OCI-LY7 (cell line): ENCODE measurements at regions not wholly inside any gene's neighbourhood (a gene's known extent, or its start where the extent isn't known, plus 50 kb on each side); places are given as distances from the start of the nearest gene placed in this dataset.

Source experiments
- BruUV-seq: library from RNA; stranded (reverse); fragments of 400-500 nt; replicated peaks from 2 replicates; lab custom pipeline; 2021; lab: Mats Ljungman, UMichigan
- CTCF ChIA-PET: fragments of 300-600 bp; sonication (Branson Sonifier 250); formaldehyde crosslinking; loops from one replicate; lab custom pipeline; 2022; ENCODE audit warnings: antibody characterized with exemption; ENCODE audit not compliant: unreplicated experiment; lab: Charles Lee
- POLR2A ChIA-PET: fragments of 300-600 bp; sonication (Branson Sonifier 250); formaldehyde crosslinking; loops from one replicate; lab custom pipeline; 2022; ENCODE audit warnings: antibody characterized with exemption; lab: Charles Lee
- DNase-seq: peaks from one replicate; pipeline ENCODE4 v3.0.0-alpha.2; 2015; ENCODE audit warnings: low spot score
- H2AFZ ChIP-seq: fragments of 200-600 bp; sonication (generic), shearing (Covaris generic); 2 replicates; pipeline ENCODE4 v1.6.1; 2014; ENCODE audit warnings: mild to moderate bottlenecking, antibody characterized with exemption, low read length, moderate library complexity
- H3K27ac ChIP-seq: fragments of 200-600 bp; sonication (generic); 2 replicates; pipeline ENCODE4 v1.5.1; 2014; ENCODE audit warnings: mixed run types, low read depth, mild to moderate bottlenecking, moderate library complexity, low read length, inconsistent platforms; ENCODE audit not compliant: poor library complexity, severe bottlenecking
- H3K36me3 ChIP-seq: fragments of 200-600 bp; sonication (generic); 2 replicates; pipeline ENCODE4 v1.6.1; 2014; ENCODE audit warnings: mild to moderate bottlenecking, antibody characterized with exemption, low read length, moderate library complexity, mixed read lengths; ENCODE audit not compliant: insufficient read depth
- H3K4me1 ChIP-seq: fragments of 200-600 bp; sonication (generic); 2 replicates; pipeline ENCODE4 v1.5.1; 2014; ENCODE audit warnings: mild to moderate bottlenecking, low read length; ENCODE audit not compliant: insufficient read depth, poor library complexity, severe bottlenecking
- H3K4me2 ChIP-seq: fragments of 200-600 bp; sonication (generic); 2 replicates; pipeline ENCODE4 v1.6.1; 2014; ENCODE audit warnings: mild to moderate bottlenecking, low read length
- H3K4me3 ChIP-seq: fragments of 200-600 bp; sonication (generic); 2 replicates; pipeline ENCODE4 v1.5.1; 2014; ENCODE audit warnings: mild to moderate bottlenecking, low read depth, low read length; ENCODE audit not compliant: poor library complexity, severe bottlenecking
- H3K79me2 ChIP-seq: fragments of 200-600 bp; sonication (generic); 2 replicates; pipeline ENCODE4 v1.6.1; 2016; ENCODE audit warnings: low read depth, mild to moderate bottlenecking, low read length, moderate library complexity, mixed read lengths; ENCODE audit not compliant: insufficient read depth
- H3K9me2 ChIP-seq: fragments of 200-600 bp; sonication (generic); 2 replicates; pipeline ENCODE4 v1.6.1; 2016; ENCODE audit warnings: mild to moderate bottlenecking, low read length, mixed read lengths; ENCODE audit not compliant: insufficient read depth
- H3K9me3 ChIP-seq: fragments of 200-600 bp; sonication (generic); 2 replicates; pipeline ENCODE4 v1.6.1; 2014; ENCODE audit warnings: mild to moderate bottlenecking, mixed run types, low read length, mixed read lengths
- H4K20me1 ChIP-seq: fragments of 200-600 bp; sonication (generic); 2 replicates; pipeline ENCODE4 v1.6.1; 2014; ENCODE audit warnings: mild to moderate bottlenecking, antibody characterized with exemption, low read length, moderate library complexity, mixed read lengths; ENCODE audit not compliant: insufficient read depth
- EZH2phosphoT487 ChIP-seq: fragments of 200-600 bp; sonication (generic); IDR thresholded peaks from 2 replicates; pipeline ENCODE4 v1.6.1; 2018; ENCODE audit warnings: low read depth, borderline replicate concordance, mild to moderate bottlenecking, mixed run types, antibody characterized with exemption, low read length, moderate library complexity, mixed read lengths
- intact Hi-C: fragments of 100-400 bp; cut with micrococcal nuclease; formaldehyde crosslinking; loops from one replicate; pipeline ENCODE4 v1.10.0; 2022; ENCODE audit not compliant: unreplicated experiment
- TF ChIP-seq, protein P1 (sequence below): fragments of 200-600 bp; sonication (generic); conservative IDR thresholded peaks from 2 replicates; pipeline ENCODE4 v1.5.1; 2014; ENCODE audit warnings: mild to moderate bottlenecking, antibody characterized with exemption, low read length, moderate library complexity, mixed read lengths

DNA sequence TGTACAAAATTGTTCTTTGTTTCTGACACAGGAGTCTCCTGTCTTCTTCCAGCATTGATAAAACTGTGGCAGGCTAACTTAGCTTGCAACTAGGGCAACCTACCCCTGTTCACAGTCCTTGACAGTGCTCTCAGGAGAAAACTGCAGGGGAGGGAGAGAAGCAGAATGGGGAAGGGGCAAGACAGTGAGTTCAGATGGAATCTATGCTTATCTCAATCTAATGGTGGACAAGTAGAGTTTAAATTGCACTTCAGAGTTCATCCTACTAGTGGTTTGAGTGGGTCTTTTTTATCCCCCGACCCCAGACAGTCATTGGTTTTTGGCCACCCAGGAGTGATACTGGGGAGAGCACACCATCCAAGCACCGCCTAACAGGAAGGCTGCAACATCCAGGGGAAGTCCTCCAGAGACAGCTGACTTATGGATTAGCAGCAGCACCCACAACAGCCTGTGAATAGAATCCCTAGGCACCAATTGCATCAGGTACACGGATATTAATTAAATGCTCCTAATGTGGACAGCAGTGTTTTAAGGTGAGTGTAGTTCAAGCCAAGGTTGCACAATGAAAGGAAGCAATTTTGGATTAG, 236.6 kb downstream of the NHLRC3 start:
- Histone ChIP-seq H3K9me2 (no peaks in the 10 kb centered on the region), H3K79me2 (no peaks in the 10 kb centered on the region), H3K4me3 (no peak overlapping the region), H3K9me3 (no peaks in the 10 kb centered on the region), H4K20me1 (no peaks in the 10 kb centered on the region), H3K4me2 (no peak overlapping the region), H3K27ac (no peak overlapping the region), H3K36me3 (no peaks in the 10 kb centered on the region), H3K4me1 (peaks cover 6% of the 10 kb centered on the region), H2AFZ (peak overlapping the region; percentile 54; the same call in 1 of the 2 replicates)
- intact Hi-C loops, result loop anchor here (2.0 kb wide), 1 partner anchor 342 kb away; no protein-coding TSS in a partner anchor
- DNase-seq, result no peak
- ChIA-PET CTCF (interaction anchor here (1.1 kb wide), 1 partner anchor 338 kb away, joined by 4 read pairs; no protein-coding TSS in a partner anchor), POLR2A (interaction anchor here (0.7 to 1.6 kb wide), 3 partner anchors 27 to 337 kb away, joined by 3 read pairs; no protein-coding TSS in a partner anchor)
- TF ChIP-seq, protein P1, sequence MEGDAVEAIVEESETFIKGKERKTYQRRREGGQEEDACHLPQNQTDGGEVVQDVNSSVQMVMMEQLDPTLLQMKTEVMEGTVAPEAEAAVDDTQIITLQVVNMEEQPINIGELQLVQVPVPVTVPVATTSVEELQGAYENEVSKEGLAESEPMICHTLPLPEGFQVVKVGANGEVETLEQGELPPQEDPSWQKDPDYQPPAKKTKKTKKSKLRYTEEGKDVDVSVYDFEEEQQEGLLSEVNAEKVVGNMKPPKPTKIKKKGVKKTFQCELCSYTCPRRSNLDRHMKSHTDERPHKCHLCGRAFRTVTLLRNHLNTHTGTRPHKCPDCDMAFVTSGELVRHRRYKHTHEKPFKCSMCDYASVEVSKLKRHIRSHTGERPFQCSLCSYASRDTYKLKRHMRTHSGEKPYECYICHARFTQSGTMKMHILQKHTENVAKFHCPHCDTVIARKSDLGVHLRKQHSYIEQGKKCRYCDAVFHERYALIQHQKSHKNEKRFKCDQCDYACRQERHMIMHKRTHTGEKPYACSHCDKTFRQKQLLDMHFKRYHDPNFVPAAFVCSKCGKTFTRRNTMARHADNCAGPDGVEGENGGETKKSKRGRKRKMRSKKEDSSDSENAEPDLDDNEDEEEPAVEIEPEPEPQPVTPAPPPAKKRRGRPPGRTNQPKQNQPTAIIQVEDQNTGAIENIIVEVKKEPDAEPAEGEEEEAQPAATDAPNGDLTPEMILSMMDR, result no peak
- TF ChIP-seq EZH2phosphoT487, result no peak
- BruUV-seq, result no TSS peak

DNA sequence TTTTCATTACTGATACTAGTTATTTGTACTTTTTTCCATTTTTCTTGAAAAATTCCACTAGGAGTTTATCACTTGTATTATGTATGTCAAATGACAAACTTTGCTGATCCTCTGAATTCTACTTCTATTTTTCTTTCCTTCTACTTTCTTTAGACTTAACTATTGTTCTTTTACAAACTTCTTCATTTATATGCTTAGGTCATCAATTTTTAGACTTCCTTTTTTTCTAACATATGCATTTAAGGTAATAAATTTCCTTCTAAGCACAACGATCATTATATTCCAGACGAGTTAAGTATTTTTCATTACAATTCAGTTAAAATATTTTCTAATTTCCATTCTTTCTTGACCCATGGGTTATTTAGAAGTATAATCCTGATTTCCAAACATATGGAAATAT, 240.8 kb downstream of the NHLRC3 start:
- no peaks in the 10 kb centered on the region for H3K9me2 ChIP-seq
- no peak for DNase-seq
- H3K79me2 ChIP-seq, result no peaks in the 10 kb centered on the region
- H4K20me1 ChIP-seq, result no peaks in the 10 kb centered on the region
- ChIA-PET CTCF (no interaction called here), POLR2A (no interaction called here)
- no peak overlapping the region for H3K27ac ChIP-seq
- H3K9me3 ChIP-seq, result no peaks in the 10 kb centered on the region
- no TSS peak for BruUV-seq
- H3K4me3 ChIP-seq, result no peak overlapping the region
- TF ChIP-seq EZH2phosphoT487, result no peak
- TF ChIP-seq, protein P1, result no peak
- H3K36me3 ChIP-seq, result no peaks in the 10 kb centered on the region
- intact Hi-C loops, result no loop called here
- no peak overlapping the region for H3K4me2 ChIP-seq
- H2AFZ ChIP-seq, result no peak overlapping the region
- H3K4me1 ChIP-seq, result peaks cover 3% of the 10 kb centered on the region

DNA sequence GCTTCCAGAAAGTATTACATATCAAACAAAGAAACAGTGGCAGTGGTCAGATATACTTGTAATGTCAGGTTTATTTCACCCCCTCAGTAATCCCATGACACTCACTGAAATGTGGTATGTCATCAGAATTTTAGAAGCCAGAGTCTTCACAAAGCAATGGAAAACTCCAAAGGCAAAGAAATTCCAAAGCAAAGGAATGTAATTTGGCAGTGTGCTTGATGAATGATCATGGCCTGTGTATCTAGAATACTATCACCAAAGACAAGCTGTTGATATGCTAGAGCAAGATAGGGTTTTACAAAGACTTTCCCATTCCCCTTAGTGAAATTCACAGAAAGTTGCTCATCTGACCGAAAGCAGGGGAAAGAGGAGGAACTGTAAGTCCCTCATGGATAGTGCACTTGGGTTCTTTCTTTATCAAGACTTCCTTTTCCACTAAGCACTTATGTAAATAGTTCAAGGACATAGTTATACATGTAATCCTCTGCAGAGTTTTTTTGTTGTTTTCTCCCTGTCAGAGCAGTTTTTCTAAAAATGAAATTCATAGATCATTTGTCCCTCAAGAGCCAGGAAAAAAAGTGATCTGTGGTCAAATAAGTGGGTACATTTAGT, 243.4 kb downstream of the NHLRC3 start:
- H3K36me3 ChIP-seq, result no peaks in the 10 kb centered on the region
- ChIA-PET CTCF (no interaction called here), POLR2A (no interaction called here)
- TF ChIP-seq, protein P1, result no peak
- TF ChIP-seq EZH2phosphoT487, result no peak
- no peaks in the 10 kb centered on the region for H4K20me1 ChIP-seq
- no peak overlapping the region for H3K4me2 ChIP-seq
- BruUV-seq, result no TSS peak
- intact Hi-C loops, result no loop called here
- no peaks in the 10 kb centered on the region for H3K9me3 ChIP-seq
- no peak for DNase-seq
- no peaks in the 10 kb centered on the region for H3K4me1 ChIP-seq
- no peaks in the 10 kb centered on the region for H3K9me2 ChIP-seq
- no peaks in the 10 kb centered on the region for H3K79me2 ChIP-seq
- no peak overlapping the region for H3K4me3 ChIP-seq
- no peak overlapping the region for H2AFZ ChIP-seq
- H3K27ac ChIP-seq, result no peak overlapping the region
